HCT116 (cell line): ENCODE measurements at regions not wholly inside any gene's neighbourhood (a gene's known extent, or its start where the extent isn't known, plus 50 kb on each side); places are given as distances from the start of the nearest gene placed in this dataset.

Source experiments
- CEBPB ChIP-seq: IDR thresholded peaks from 2 replicates; pipeline ENCODE4 v1.6.1; 2012; ENCODE audit warnings: low read depth
- CTCF ChIP-seq, 3 experiments: fragments of 200-600 bp in 1 of 3; sonication (generic) in 1 of 3; IDR thresholded peaks in 2 of 3; conservative IDR thresholded peaks in 1 of 3; 2 replicates each; pipeline ENCODE4 v1.5.1; 2012 to 2017; ENCODE audit warnings: low read depth in 2 of 3, low read length in 2 of 3, antibody characterized with exemption in 1 of 3, borderline replicate concordance in 1 of 3, control low read depth in 1 of 3, mild to moderate bottlenecking in 1 of 3, mixed read lengths in 1 of 3, mixed run types in 1 of 3, moderate library complexity in 1 of 3; ENCODE audit not compliant: insufficient read depth in 1 of 3
- EGR1 ChIP-seq: IDR thresholded peaks from 2 replicates; pipeline ENCODE4 v1.6.1; 2012; ENCODE audit warnings: low read depth
- ELF1 ChIP-seq: IDR thresholded peaks from 2 replicates; pipeline ENCODE4 v1.6.1; 2012; ENCODE audit warnings: low read depth, borderline replicate concordance
- EZH2 ChIP-seq: fragments of 200-600 bp; sonication (generic); IDR thresholded peaks from 2 replicates; pipeline ENCODE4 v1.6.1; 2017; ENCODE audit warnings: antibody characterized with exemption, mixed run types
- EZH2phosphoT487 ChIP-seq: fragments of 200-600 bp; IDR thresholded peaks from 2 replicates; pipeline ENCODE4 v1.6.1; 2018; ENCODE audit warnings: antibody characterized with exemption, borderline replicate concordance
- MAX ChIP-seq: IDR thresholded peaks from 2 replicates; pipeline ENCODE4 v1.6.1; 2012
- POLR2A ChIP-seq: IDR thresholded peaks from 2 replicates; pipeline ENCODE4 v1.7.0; 2011; ENCODE audit warnings: borderline replicate concordance; ENCODE audit not compliant: insufficient read depth, insufficient read length; ENCODE audit errors: extremely low read depth
- POLR2AphosphoS5 ChIP-seq: IDR thresholded peaks from 2 replicates; pipeline ENCODE4 v1.6.1; 2011; ENCODE audit warnings: mild to moderate bottlenecking, low read depth, low read length, moderate library complexity
- SIN3A ChIP-seq: IDR thresholded peaks from 2 replicates; pipeline ENCODE4 v1.6.1; 2012; ENCODE audit warnings: low read depth
- SP1 ChIP-seq: IDR thresholded peaks from 2 replicates; pipeline ENCODE4 v1.6.1; 2012; ENCODE audit warnings: low read depth
- SRF ChIP-seq: IDR thresholded peaks from 2 replicates; pipeline ENCODE4 v1.6.1; 2012; ENCODE audit warnings: low read depth
- YY1 ChIP-seq: IDR thresholded peaks from 2 replicates; pipeline ENCODE4 v1.6.1; 2011; ENCODE audit warnings: low read length, low read depth, moderate library complexity, mild to moderate bottlenecking; ENCODE audit not compliant: insufficient replicate concordance; ENCODE audit errors: extremely low read depth
- ZBTB33 ChIP-seq: IDR thresholded peaks from 2 replicates; pipeline ENCODE4 v1.6.1; 2011; ENCODE audit warnings: mild to moderate bottlenecking, low read length, moderate library complexity; ENCODE audit not compliant: insufficient replicate concordance; ENCODE audit errors: extremely low read depth

GRCh38 chr9:115590011-115590410 is 472.1 kb upstream of the TNC start:
- TF ChIP-seq POLR2AphosphoS5 (no peak), EZH2 (no peak), CTCF (IDR thresholded peaks at IDR 0.05 in 2 of 3, conservative IDR thresholded peaks at IDR 0.05 in 1 of 3; ENCODE audit: borderline replicate concordance in 1 of 3, insufficient read depth in 1 of 3, low read depth in 2 of 3, low read length in 2 of 3) (no peak), SP1 (no peak), ZBTB33 (no peak), SRF (no peak), POLR2A (no peak), MAX (no peak), SIN3A (no peak), YY1 (no peak), EZH2phosphoT487 (no peak), CEBPB (no peak), EGR1 (no peak), ELF1 (no peak)
